HEK293T (cell line): ENCODE measurements at regions not wholly inside any gene's neighbourhood (a gene's known extent, or its start where the extent isn't known, plus 50 kb on each side); places are given as distances from the start of the nearest gene placed in this dataset.

Source experiments
- CTCF ChIA-PET: fragments of 350-600 bp; formaldehyde crosslinking; extraction: SDS; loops from one replicate; lab custom pipeline; 2021; ENCODE audit warnings: antibody characterized with exemption, inconsistent platforms; lab: Yijun Ruan, JAX
- POLR2A ChIA-PET: fragments of 350-600 bp; formaldehyde crosslinking; extraction: SDS; loops from one replicate; lab custom pipeline; 2020; ENCODE audit warnings: antibody characterized with exemption, inconsistent platforms; lab: Yijun Ruan, JAX
- DNase-seq: peaks from one replicate; pipeline ENCODE4 v3.0.0; 2012; ENCODE audit warnings: mixed read lengths; ENCODE audit errors: extremely low spot score
- ARNT ChIP-seq: fragments of 450-650 bp; IDR thresholded peaks from 2 replicates; pipeline ENCODE4 v1.6.1; 2017; ENCODE audit warnings: mild to moderate bottlenecking
- BHLHE40 ChIP-seq: fragments of 450-650 bp; IDR thresholded peaks from 2 replicates; pipeline ENCODE4 v1.6.1; 2016; ENCODE audit warnings: mild to moderate bottlenecking, moderate library complexity, borderline replicate concordance
- CTBP1 ChIP-seq: fragments of 450-650 bp; IDR thresholded peaks from 2 replicates; pipeline ENCODE4 v1.6.1; 2016; ENCODE audit warnings: borderline replicate concordance
- ELF4 ChIP-seq: fragments of 450-650 bp; IDR thresholded peaks from 2 replicates; pipeline ENCODE4 v1.6.1; 2017; ENCODE audit warnings: antibody characterized with exemption
- FOXA1 ChIP-seq: fragments of 450-650 bp; IDR thresholded peaks from 2 replicates; pipeline ENCODE4 v1.6.1; 2016; ENCODE audit warnings: mild to moderate bottlenecking
- FOXK2 ChIP-seq: fragments of 450-650 bp; IDR thresholded peaks from 2 replicates; pipeline ENCODE4 v1.6.1; 2016; ENCODE audit warnings: mild to moderate bottlenecking
- FOXM1 ChIP-seq: fragments of 450-650 bp; IDR thresholded peaks from 2 replicates; pipeline ENCODE4 v1.6.1; 2017; ENCODE audit warnings: mild to moderate bottlenecking, borderline replicate concordance
- HDGF ChIP-seq: fragments of 450-650 bp; IDR thresholded peaks from 2 replicates; pipeline ENCODE4 v1.6.1; 2017; ENCODE audit warnings: antibody characterized with exemption, borderline replicate concordance
- L3MBTL2 ChIP-seq: fragments of 450-650 bp; conservative IDR thresholded peaks from 2 replicates; pipeline ENCODE4 v1.6.1; 2016; ENCODE audit warnings: mild to moderate bottlenecking
- LEF1 ChIP-seq: fragments of 450-650 bp; IDR thresholded peaks from 2 replicates; pipeline ENCODE4 v1.6.1; 2017; ENCODE audit warnings: mild to moderate bottlenecking, borderline replicate concordance
- NFRKB ChIP-seq: fragments of 450-650 bp; IDR thresholded peaks from 2 replicates; pipeline ENCODE4 v1.6.1; 2016; ENCODE audit warnings: mild to moderate bottlenecking, moderate library complexity
- PKNOX1 ChIP-seq: fragments of 450-650 bp; IDR thresholded peaks from 2 replicates; pipeline ENCODE4 v1.6.1; 2016
- SP1 ChIP-seq: fragments of 450-650 bp; IDR thresholded peaks from 2 replicates; pipeline ENCODE4 v1.6.1; 2017
- SUZ12 ChIP-seq: fragments of 450-650 bp; IDR thresholded peaks from 2 replicates; pipeline ENCODE4 v1.6.1; 2016; ENCODE audit warnings: mild to moderate bottlenecking
- TARDBP ChIP-seq: fragments of 450-650 bp; IDR thresholded peaks from 2 replicates; pipeline ENCODE4 v1.6.1; 2016
- ZNF384 ChIP-seq: fragments of 450-650 bp; IDR thresholded peaks from 2 replicates; pipeline ENCODE4 v1.6.1; 2016

GRCh38 chr11:24384240-24384639, 112.6 kb upstream of the LUZP2 start:
- CTCF ChIA-PET = no interaction called here
- POLR2A ChIA-PET = no interaction called here
- no peak for TF ChIP-seq SP1
- no peak for TF ChIP-seq HDGF
- no peak for TF ChIP-seq TARDBP
- no peak for TF ChIP-seq SUZ12
- TF ChIP-seq FOXM1 = no peak
- no peak for TF ChIP-seq LEF1
- no peak for TF ChIP-seq L3MBTL2
- TF ChIP-seq ARNT = no peak
- no peak for TF ChIP-seq FOXA1
- TF ChIP-seq ELF4 = no peak
- no peak for TF ChIP-seq BHLHE40
- no peak for TF ChIP-seq PKNOX1
- no peak for DNase-seq

GRCh38 chr11:24386546-24387397, 110.1 kb upstream of the LUZP2 start:
- peak; percentile 7 for DNase-seq
- CTCF ChIA-PET = interaction anchor here (0.6 to 0.7 kb wide), 2 partner anchors 21 to 972 kb away, joined by 3 to 4 read pairs; no protein-coding TSS in a partner anchor
- POLR2A ChIA-PET = no interaction called here

GRCh38 chr11:24389575-24389974, 107.3 kb upstream of the LUZP2 start:
- TF ChIP-seq ZNF384 (no peak), PKNOX1 (no peak), FOXK2 (no peak), ELF4 (no peak), SUZ12 (no peak), SP1 (no peak)
- ChIA-PET CTCF (no interaction called here), POLR2A (no interaction called here)
- DNase-seq = no peak

More at GRCh38 chr11:24386546-24387397, 110.1 kb upstream of the LUZP2 start:
- TF ChIP-seq ZNF384 (no peak), LEF1 (no peak), CTBP1 (no peak), HDGF (no peak), SP1 (no peak), ARNT (no peak), L3MBTL2 (no peak), FOXA1 (no peak), SUZ12 (no peak), FOXK2 (no peak), NFRKB (no peak)

GRCh38 chr11:24390016-24390415, 106.8 kb upstream of the LUZP2 start:
- TF ChIP-seq ARNT = no peak
- TF ChIP-seq BHLHE40 = no peak
- no peak for TF ChIP-seq ELF4
- no peak for DNase-seq
- POLR2A ChIA-PET = no interaction called here
- CTCF ChIA-PET = no interaction called here

GRCh38 chr11:24390762-24391161, 106.1 kb upstream of the LUZP2 start:
- ChIA-PET POLR2A (no interaction called here), CTCF (no interaction called here)
- TF ChIP-seq ARNT (no peak), PKNOX1 (no peak), SP1 (no peak), ZNF384 (no peak), FOXK2 (no peak), CTBP1 (no peak), ELF4 (no peak), HDGF (no peak), NFRKB (no peak), FOXM1 (no peak), L3MBTL2 (no peak), TARDBP (no peak), BHLHE40 (no peak), FOXA1 (no peak), SUZ12 (no peak), LEF1 (no peak)
- no peak for DNase-seq

- TF ChIP-seq TARDBP (no peak), L3MBTL2 (no peak), ELF4 (no peak), BHLHE40 (no peak), CTBP1 (no peak), FOXM1 (no peak), SUZ12 (no peak), FOXA1 (no peak), ZNF384 (no peak), SP1 (no peak), ARNT (no peak)
- DNase-seq = no peak
- ChIA-PET CTCF (no interaction called here), POLR2A (no interaction called here)
Observed at GRCh38 chr11:24391167-24391566, 105.7 kb upstream of the LUZP2 start.
